ENCODE measurements at regions not wholly inside any gene's neighbourhood (a gene's known extent, or its start where the extent isn't known, plus 50 kb on each side); places are given as distances from the start of the nearest gene placed in this dataset.

- DNase-seq (ENCODE audit: low read depth) = no peak
- TF ChIP-seq, protein P1, sequence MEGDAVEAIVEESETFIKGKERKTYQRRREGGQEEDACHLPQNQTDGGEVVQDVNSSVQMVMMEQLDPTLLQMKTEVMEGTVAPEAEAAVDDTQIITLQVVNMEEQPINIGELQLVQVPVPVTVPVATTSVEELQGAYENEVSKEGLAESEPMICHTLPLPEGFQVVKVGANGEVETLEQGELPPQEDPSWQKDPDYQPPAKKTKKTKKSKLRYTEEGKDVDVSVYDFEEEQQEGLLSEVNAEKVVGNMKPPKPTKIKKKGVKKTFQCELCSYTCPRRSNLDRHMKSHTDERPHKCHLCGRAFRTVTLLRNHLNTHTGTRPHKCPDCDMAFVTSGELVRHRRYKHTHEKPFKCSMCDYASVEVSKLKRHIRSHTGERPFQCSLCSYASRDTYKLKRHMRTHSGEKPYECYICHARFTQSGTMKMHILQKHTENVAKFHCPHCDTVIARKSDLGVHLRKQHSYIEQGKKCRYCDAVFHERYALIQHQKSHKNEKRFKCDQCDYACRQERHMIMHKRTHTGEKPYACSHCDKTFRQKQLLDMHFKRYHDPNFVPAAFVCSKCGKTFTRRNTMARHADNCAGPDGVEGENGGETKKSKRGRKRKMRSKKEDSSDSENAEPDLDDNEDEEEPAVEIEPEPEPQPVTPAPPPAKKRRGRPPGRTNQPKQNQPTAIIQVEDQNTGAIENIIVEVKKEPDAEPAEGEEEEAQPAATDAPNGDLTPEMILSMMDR (IDR thresholded peaks at IDR 0.05; ENCODE audit: control insufficient read depth, extremely low read depth, insufficient read depth) = no peak
- no peak overlapping the region for H3K4me3 ChIP-seq (ENCODE audit: low read depth, low read length)
Observed at GRCh38 chr18:70645971-70646370, 357.1 kb downstream of the SOCS6 start.

GRCh38 chr18:70643812-70644211 lies 355.0 kb downstream of the SOCS6 start:
- TF ChIP-seq, protein P1 (IDR thresholded peaks at IDR 0.05; ENCODE audit: control insufficient read depth, extremely low read depth, insufficient read depth) = no peak
- DNase-seq (ENCODE audit: low read depth) = no peak
- no peak overlapping the region for H3K4me3 ChIP-seq (ENCODE audit: low read depth, low read length)

DNA sequence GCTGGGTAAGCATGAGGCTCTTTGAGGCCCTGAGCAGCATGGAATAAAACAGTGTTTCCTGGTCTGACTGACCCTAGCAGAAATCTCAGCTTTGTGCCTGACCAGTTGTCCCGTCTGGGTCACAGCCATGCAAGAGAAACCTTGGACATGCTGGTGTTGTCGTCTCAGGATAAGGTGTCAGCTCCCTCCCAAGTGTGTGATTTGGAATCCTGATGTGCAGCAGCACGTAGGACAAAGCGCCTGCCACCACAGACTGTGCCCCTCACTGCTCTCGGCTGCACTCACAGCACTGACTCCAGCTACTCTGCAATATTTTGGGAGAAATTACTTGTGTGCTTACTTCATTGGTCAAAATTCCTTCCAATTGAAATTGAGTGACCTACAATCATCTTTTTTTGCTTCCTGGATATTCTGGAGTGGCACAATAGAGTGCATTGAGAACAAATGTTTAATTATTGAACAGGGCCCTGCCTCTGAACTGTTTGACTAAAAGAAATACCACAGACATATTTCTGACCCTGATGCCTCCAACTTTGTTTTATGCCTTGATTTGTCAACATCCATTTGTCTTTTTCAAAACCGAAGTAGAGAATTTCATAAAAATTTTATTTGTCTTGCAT lies 352.4 kb downstream of the SOCS6 start:
- TF ChIP-seq, protein P1 (IDR thresholded peaks at IDR 0.05; ENCODE audit: control insufficient read depth, extremely low read depth, insufficient read depth) = no peak
- no peak overlapping the region for H3K4me3 ChIP-seq (ENCODE audit: low read depth, low read length)
- no peak for DNase-seq (ENCODE audit: low read depth)

GRCh38 chr18:70640336-70640887 lies 351.6 kb downstream of the SOCS6 start:
- TF ChIP-seq, protein P1 (IDR thresholded peaks at IDR 0.05; ENCODE audit: control insufficient read depth, extremely low read depth, insufficient read depth) = no peak
- no peak for DNase-seq (ENCODE audit: low read depth)
- H3K4me3 ChIP-seq (ENCODE audit: low read depth, low read length) = no peak overlapping the region

DNA sequence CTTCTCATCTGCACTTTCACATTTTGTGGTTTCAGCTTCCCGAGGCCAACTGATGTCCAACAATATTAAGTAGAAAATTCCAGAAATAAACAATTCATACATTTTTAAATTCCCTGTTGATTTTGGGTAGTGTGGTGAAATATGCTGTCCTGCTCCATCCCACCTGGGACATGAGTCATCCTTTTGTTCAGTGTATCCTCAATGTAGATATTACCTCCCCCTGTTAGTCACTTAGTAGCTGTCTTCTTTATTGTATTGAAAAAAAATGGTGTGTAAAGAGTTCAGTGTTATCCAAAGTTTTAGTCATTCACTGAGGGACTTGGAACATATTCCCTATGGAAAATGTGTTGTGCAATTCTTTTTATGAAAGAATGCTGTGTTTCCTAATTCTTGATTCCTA lies 348.1 kb downstream of the SOCS6 start:
- TF ChIP-seq, protein P1 (IDR thresholded peaks at IDR 0.05; ENCODE audit: control insufficient read depth, extremely low read depth, insufficient read depth) = no peak
- DNase-seq (ENCODE audit: low read depth) = no peak
- H3K4me3 ChIP-seq (ENCODE audit: low read depth, low read length) = no peak overlapping the region

DNA sequence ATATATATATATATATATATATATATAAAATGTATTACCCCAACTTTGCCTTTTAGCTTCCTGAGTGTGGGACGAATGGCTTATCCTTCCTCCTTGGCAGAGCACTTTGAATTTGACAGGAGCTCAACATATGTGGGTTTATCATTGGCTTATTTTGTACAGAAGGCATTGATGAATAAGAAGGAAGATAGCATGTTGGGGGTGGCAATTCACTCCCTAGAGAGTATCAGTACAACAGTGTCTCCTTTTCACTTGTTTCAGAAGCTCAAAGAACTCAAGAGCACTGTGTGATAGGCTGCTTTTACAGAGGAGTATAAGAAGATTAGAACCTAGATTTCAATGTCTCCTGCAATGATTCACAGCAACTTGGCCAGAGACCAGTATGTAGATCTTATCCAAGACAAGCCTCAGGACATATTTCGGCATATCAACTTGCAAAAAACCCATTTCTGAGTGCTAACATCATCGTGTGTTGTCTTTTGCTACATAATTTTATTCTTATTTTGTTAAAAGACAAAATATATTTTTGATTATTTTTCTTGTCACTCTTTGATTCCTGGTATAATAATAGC lies 345.8 kb downstream of the SOCS6 start:
- TF ChIP-seq, protein P1 (IDR thresholded peaks at IDR 0.05; ENCODE audit: control insufficient read depth, extremely low read depth, insufficient read depth) = no peak
- no peak overlapping the region for H3K4me3 ChIP-seq (ENCODE audit: low read depth, low read length)
- no peak for DNase-seq (ENCODE audit: low read depth)
